Hepatocyte (in vitro differentiated cells): ENCODE measurements at regions not wholly inside any gene's neighbourhood (a gene's known extent, or its start where the extent isn't known, plus 50 kb on each side); places are given as distances from the start of the nearest gene placed in this dataset.

Experiments used
- EZH2 ChIP-seq: fragments of 200-600 bp; sonication (generic); IDR thresholded peaks from 2 replicates; pipeline ENCODE4 v1.6.1; 2016; ENCODE audit warnings: antibody characterized with exemption, mild to moderate bottlenecking, borderline replicate concordance
- TF ChIP-seq, protein P1 (sequence below): fragments of 200-600 bp; sonication (generic); IDR thresholded peaks from 2 replicates; pipeline ENCODE4 v1.5.1; 2016; ENCODE audit warnings: antibody characterized with exemption, mild to moderate bottlenecking; ENCODE audit not compliant: poor library complexity

DNA sequence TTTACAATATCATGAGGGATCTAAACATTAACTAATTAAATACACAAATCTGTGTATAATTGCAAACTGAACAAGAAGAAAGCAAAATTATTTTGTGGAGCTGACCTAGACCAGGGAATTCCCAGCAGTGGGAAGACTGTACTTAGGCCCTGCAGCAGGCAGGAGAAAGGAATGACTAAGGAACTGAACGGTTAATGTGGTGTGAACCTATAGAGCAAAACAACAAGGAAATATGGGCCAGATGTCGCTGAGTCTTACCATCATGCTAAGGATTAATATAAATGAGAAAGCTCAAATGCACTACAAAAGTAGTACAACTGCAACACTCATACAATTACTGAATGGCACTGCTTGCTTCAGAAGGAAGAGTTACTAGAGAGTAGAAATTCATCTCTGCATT is 120.3 kb upstream of the ATXN3L start:
- TF ChIP-seq, protein P1, sequence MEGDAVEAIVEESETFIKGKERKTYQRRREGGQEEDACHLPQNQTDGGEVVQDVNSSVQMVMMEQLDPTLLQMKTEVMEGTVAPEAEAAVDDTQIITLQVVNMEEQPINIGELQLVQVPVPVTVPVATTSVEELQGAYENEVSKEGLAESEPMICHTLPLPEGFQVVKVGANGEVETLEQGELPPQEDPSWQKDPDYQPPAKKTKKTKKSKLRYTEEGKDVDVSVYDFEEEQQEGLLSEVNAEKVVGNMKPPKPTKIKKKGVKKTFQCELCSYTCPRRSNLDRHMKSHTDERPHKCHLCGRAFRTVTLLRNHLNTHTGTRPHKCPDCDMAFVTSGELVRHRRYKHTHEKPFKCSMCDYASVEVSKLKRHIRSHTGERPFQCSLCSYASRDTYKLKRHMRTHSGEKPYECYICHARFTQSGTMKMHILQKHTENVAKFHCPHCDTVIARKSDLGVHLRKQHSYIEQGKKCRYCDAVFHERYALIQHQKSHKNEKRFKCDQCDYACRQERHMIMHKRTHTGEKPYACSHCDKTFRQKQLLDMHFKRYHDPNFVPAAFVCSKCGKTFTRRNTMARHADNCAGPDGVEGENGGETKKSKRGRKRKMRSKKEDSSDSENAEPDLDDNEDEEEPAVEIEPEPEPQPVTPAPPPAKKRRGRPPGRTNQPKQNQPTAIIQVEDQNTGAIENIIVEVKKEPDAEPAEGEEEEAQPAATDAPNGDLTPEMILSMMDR, result no peak
- no peak for TF ChIP-seq EZH2
